ENCODE measurements at regions not wholly inside any gene's neighbourhood (a gene's known extent, or its start where the extent isn't known, plus 50 kb on each side); places are given as distances from the start of the nearest gene placed in this dataset.

GRCh38 chr5:117041926-117042595 is 467.4 kb upstream of the SEMA6A start:
- no peak for TF ChIP-seq CTCF (IDR thresholded peaks at IDR 0.05 in 8 of 11, conservative IDR thresholded peaks at IDR 0.05 in 3 of 11)
- TF ChIP-seq POLR2AphosphoS5 (IDR thresholded peaks at IDR 0.05), result no peak
- no peak for TF ChIP-seq POLR2A (IDR thresholded peaks at IDR 0.05)

All from spleen (tissue), 7 donors.